H9 (cell line): ENCODE measurements at regions not wholly inside any gene's neighbourhood (a gene's known extent, or its start where the extent isn't known, plus 50 kb on each side); places are given as distances from the start of the nearest gene placed in this dataset.

ENCODE experiments used
- DNase-seq: peaks from one replicate; pipeline ENCODE4 v3.0.0-alpha.2; 2017
- H2AFZ ChIP-seq: one replicate; pipeline ENCODE4 v1.6.1; 2013; ENCODE audit warnings: mild to moderate bottlenecking, low read length, control low read depth, moderate library complexity
- H2AK5ac ChIP-seq: 2 replicates; pipeline ENCODE4 v1.6.1; 2013; ENCODE audit warnings: low read length, control low read depth, mixed read lengths; ENCODE audit not compliant: insufficient read length
- H2BK120ac ChIP-seq: one replicate; pipeline ENCODE4 v1.6.1; 2013; ENCODE audit warnings: low read depth, mild to moderate bottlenecking, low read length, control low read depth, inconsistent platforms; ENCODE audit not compliant: poor library complexity, severe bottlenecking
- H2BK12ac ChIP-seq: 2 replicates; pipeline ENCODE4 v1.6.1; 2013; ENCODE audit warnings: low read length, control low read depth, mixed read lengths, low read depth; ENCODE audit not compliant: insufficient read length
- H2BK15ac ChIP-seq: 2 replicates; pipeline ENCODE4 v1.6.1; 2013; ENCODE audit warnings: low read depth, low read length, control low read depth
- H2BK20ac ChIP-seq: one replicate; pipeline ENCODE4 v1.6.1; 2013; ENCODE audit warnings: low read depth, mild to moderate bottlenecking, low read length, control low read depth, inconsistent platforms; ENCODE audit not compliant: poor library complexity, severe bottlenecking
- H2BK5ac ChIP-seq: 2 replicates; pipeline ENCODE4 v1.6.1; 2013; ENCODE audit warnings: low read length, control low read depth, mixed read lengths; ENCODE audit not compliant: insufficient read length
- H3K14ac ChIP-seq: 2 replicates; pipeline ENCODE4 v1.6.1; 2013; ENCODE audit warnings: low read length, control low read depth; ENCODE audit not compliant: insufficient read depth
- H3K18ac ChIP-seq: 2 replicates; pipeline ENCODE4 v1.6.1; 2013; ENCODE audit warnings: low read depth, mild to moderate bottlenecking, mixed read lengths, low read length, control low read depth; ENCODE audit not compliant: insufficient read length
- H3K23ac ChIP-seq: 2 replicates; pipeline ENCODE4 v1.6.1; 2013; ENCODE audit warnings: low read length, control low read depth, mixed read lengths, low read depth; ENCODE audit not compliant: insufficient read length
- H3K23me2 ChIP-seq: 2 replicates; pipeline ENCODE4 v1.6.1; 2013; ENCODE audit warnings: low read depth, mild to moderate bottlenecking, mixed read lengths, low read length, control low read depth; ENCODE audit not compliant: insufficient read length, poor library complexity, severe bottlenecking
- H3K27ac ChIP-seq: 2 replicates; pipeline ENCODE4 v1.5.1; 2013; ENCODE audit warnings: low read length, control low read depth, mixed read lengths, low read depth; ENCODE audit not compliant: insufficient read length
- H3K27me3 ChIP-seq: 2 replicates; pipeline ENCODE4 v1.6.1; 2013; ENCODE audit warnings: low read length, control low read depth, inconsistent platforms; ENCODE audit not compliant: insufficient read depth
- H3K4ac ChIP-seq: 2 replicates; pipeline ENCODE4 v1.6.1; 2013; ENCODE audit warnings: low read depth, mild to moderate bottlenecking, control low read depth, inconsistent platforms, low read length, moderate library complexity
- H3K4me1 ChIP-seq: 2 replicates; pipeline ENCODE4 v1.6.1; 2013; ENCODE audit warnings: low read length, control low read depth, inconsistent platforms; ENCODE audit not compliant: insufficient read depth
- H3K4me2 ChIP-seq: 2 replicates; pipeline ENCODE4 v1.6.1; 2013; ENCODE audit warnings: low read length, control low read depth, mixed read lengths; ENCODE audit not compliant: insufficient read length, insufficient read depth
- H3K56ac ChIP-seq: 2 replicates; pipeline ENCODE4 v1.6.1; 2013; ENCODE audit warnings: low read depth, mild to moderate bottlenecking, mixed read lengths, low read length, control low read depth; ENCODE audit not compliant: insufficient read length
- H3K79me1 ChIP-seq: 2 replicates; pipeline ENCODE4 v1.6.1; 2013; ENCODE audit warnings: low read depth, mild to moderate bottlenecking, moderate library complexity, low read length, control low read depth, inconsistent platforms; ENCODE audit not compliant: insufficient read depth, poor library complexity, severe bottlenecking
- H3K79me2 ChIP-seq: 2 replicates; pipeline ENCODE4 v1.6.1; 2013; ENCODE audit warnings: low read length, control low read depth, inconsistent platforms; ENCODE audit not compliant: insufficient read depth
- H3K9ac ChIP-seq: 2 replicates; pipeline ENCODE4 v1.6.1; 2013; ENCODE audit warnings: low read length, control low read depth, mixed read lengths; ENCODE audit not compliant: insufficient read length; ENCODE audit errors: extremely low read depth
- H3K9me3 ChIP-seq: one replicate; pipeline ENCODE4 v1.6.1; 2013; ENCODE audit warnings: low read depth, low read length, inconsistent platforms; ENCODE audit not compliant: control insufficient read depth
- H3T11ph ChIP-seq: one replicate; pipeline ENCODE4 v1.6.1; 2013; ENCODE audit warnings: mild to moderate bottlenecking, low read length, control low read depth, inconsistent platforms
- H4K20me1 ChIP-seq: one replicate; pipeline ENCODE4 v1.6.1; 2013; ENCODE audit not compliant: control insufficient read depth, insufficient read length, insufficient read depth
- H4K5ac ChIP-seq: 2 replicates; pipeline ENCODE4 v1.6.1; 2013; ENCODE audit warnings: low read depth, mild to moderate bottlenecking, mixed read lengths, low read length, control low read depth; ENCODE audit not compliant: insufficient read length
- H4K8ac ChIP-seq: replicated peaks from 2 replicates; pipeline ENCODE4 v1.6.1; 2013; ENCODE audit warnings: low read length, control low read depth, mixed read lengths, low read depth; ENCODE audit not compliant: insufficient read length
- H4K91ac ChIP-seq: 2 replicates; pipeline ENCODE4 v1.6.1; 2013; ENCODE audit warnings: low read depth, mild to moderate bottlenecking, moderate library complexity, mixed read lengths, low read length, control low read depth; ENCODE audit not compliant: insufficient read length
- H3K27ac Mint-ChIP-seq, 3 experiments: 2 replicates in 2 of 3; 3 replicates in 1 of 3; pipeline ENCODE4 v1.8.0; 2020 to 2021; ENCODE audit warnings: mixed read lengths in 3 of 3, mild to moderate bottlenecking in 1 of 3, moderate library complexity in 1 of 3
- H3K27me3 Mint-ChIP-seq: 2 replicates; pipeline ENCODE4 v1.8.0; 2021; ENCODE audit warnings: low read depth, mild to moderate bottlenecking, moderate library complexity, mixed read lengths
- H3K36me3 Mint-ChIP-seq, 3 experiments: 2 replicates in 2 of 3; 3 replicates in 1 of 3; pipeline ENCODE4 v1.8.0; 2020 to 2021; ENCODE audit warnings: low read depth in 3 of 3, mixed read lengths in 3 of 3; ENCODE audit not compliant: insufficient read depth in 1 of 3
- H3K4me1 Mint-ChIP-seq, 2 experiments: 2 replicates each; pipeline ENCODE4 v1.8.0; 2020; ENCODE audit warnings: mixed read lengths in 2 of 2
- H3K4me3 Mint-ChIP-seq, 2 experiments: 2 replicates in 1 of 2; 3 replicates in 1 of 2; pipeline ENCODE4 v1.8.0; 2020 to 2021; ENCODE audit warnings: mild to moderate bottlenecking in 2 of 2, mixed read lengths in 2 of 2, moderate library complexity in 1 of 2
- H3K9me3 Mint-ChIP-seq, 2 experiments: 2 replicates in 1 of 2; 3 replicates in 1 of 2; pipeline ENCODE4 v1.8.0; 2020; ENCODE audit warnings: mild to moderate bottlenecking in 2 of 2, mixed read lengths in 2 of 2, moderate library complexity in 1 of 2
- WGBS: extraction: QIAGEN DNeasy Blood & Tissue Kit; methylation state at CpG from one replicate; pipeline ENCODE4 v1.1.7; 2013; ENCODE audit warnings: missing lambda C conversion rate, low lambda C conversion rate, mixed read lengths; ENCODE audit not compliant: insufficient read length; ENCODE audit errors: extremely low coverage; 5-methylcytosine and 5-hydroxymethylcytosine counted together
- TF ChIP-seq, protein P1 (sequence below): fragments of 200-600 bp; sonication (generic); conservative IDR thresholded peaks from 3 replicates; pipeline ENCODE4 v1.8.0; 2021; ENCODE audit warnings: antibody characterized with exemption, mild to moderate bottlenecking

GRCh38 chr17:77083531-77083930 lies 57.2 kb upstream of the SEC14L1 start:
- H3K14ac ChIP-seq = no peak overlapping the region
- peaks cover 0 to under 1% (median 0%) of the 10 kb centered on the region in 3 experiments; a peak in 1 of 7 replicates for H3K36me3 Mint-ChIP-seq
- H4K8ac ChIP-seq = no peak overlapping the region
- no peak overlapping the region for H2AFZ ChIP-seq
- H3K27ac ChIP-seq = no peak overlapping the region
- TF ChIP-seq, protein P1, sequence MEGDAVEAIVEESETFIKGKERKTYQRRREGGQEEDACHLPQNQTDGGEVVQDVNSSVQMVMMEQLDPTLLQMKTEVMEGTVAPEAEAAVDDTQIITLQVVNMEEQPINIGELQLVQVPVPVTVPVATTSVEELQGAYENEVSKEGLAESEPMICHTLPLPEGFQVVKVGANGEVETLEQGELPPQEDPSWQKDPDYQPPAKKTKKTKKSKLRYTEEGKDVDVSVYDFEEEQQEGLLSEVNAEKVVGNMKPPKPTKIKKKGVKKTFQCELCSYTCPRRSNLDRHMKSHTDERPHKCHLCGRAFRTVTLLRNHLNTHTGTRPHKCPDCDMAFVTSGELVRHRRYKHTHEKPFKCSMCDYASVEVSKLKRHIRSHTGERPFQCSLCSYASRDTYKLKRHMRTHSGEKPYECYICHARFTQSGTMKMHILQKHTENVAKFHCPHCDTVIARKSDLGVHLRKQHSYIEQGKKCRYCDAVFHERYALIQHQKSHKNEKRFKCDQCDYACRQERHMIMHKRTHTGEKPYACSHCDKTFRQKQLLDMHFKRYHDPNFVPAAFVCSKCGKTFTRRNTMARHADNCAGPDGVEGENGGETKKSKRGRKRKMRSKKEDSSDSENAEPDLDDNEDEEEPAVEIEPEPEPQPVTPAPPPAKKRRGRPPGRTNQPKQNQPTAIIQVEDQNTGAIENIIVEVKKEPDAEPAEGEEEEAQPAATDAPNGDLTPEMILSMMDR = no peak
- H4K91ac ChIP-seq = no peak overlapping the region
- H4K20me1 ChIP-seq = peaks cover 3% of the 10 kb centered on the region
- peaks cover 7 to 14% of the 10 kb centered on the region in 2 experiments for H3K4me1 Mint-ChIP-seq
- H3T11ph ChIP-seq = no peak overlapping the region
- H2BK120ac ChIP-seq = no peak overlapping the region
- WGBS = no CpG with 5 or more reads among the region's 5 CpGs
- H2BK15ac ChIP-seq = no peak overlapping the region
- DNase-seq = no peak
- H3K23ac ChIP-seq = no peak overlapping the region
- H3K23me2 ChIP-seq = no peaks in the 10 kb centered on the region
- no peak overlapping the region for H2BK12ac ChIP-seq
- H3K4me2 ChIP-seq = no peak overlapping the region
- H3K56ac ChIP-seq = no peak overlapping the region
- H2AK5ac ChIP-seq = no peak overlapping the region
- no peak overlapping the region for H2BK5ac ChIP-seq
- no peaks in the 10 kb centered on the region; the same call in none of the 2 replicates for H3K27me3 Mint-ChIP-seq
- H3K18ac ChIP-seq = no peak overlapping the region
- no peak overlapping the region for H3K4ac ChIP-seq
- no peak overlapping the region for H4K5ac ChIP-seq
- H3K79me2 ChIP-seq = no peaks in the 10 kb centered on the region
- no peak overlapping the region for H3K27ac Mint-ChIP-seq
- H3K9me3 ChIP-seq = no peaks in the 10 kb centered on the region
- no peaks in the 10 kb centered on the region for H3K79me1 ChIP-seq
- no peak overlapping the region for H2BK20ac ChIP-seq
- no peaks in the 10 kb centered on the region; a peak in 1 of 5 replicates for H3K9me3 Mint-ChIP-seq
- H3K9ac ChIP-seq = no peak overlapping the region
- H3K4me1 ChIP-seq = 0 out of 2 replicates have a peak, but pooled peaks cover 2% of the 10 kb centered on the region
- H3K4me3 Mint-ChIP-seq = no peak overlapping the region
- no peaks in the 10 kb centered on the region for H3K27me3 ChIP-seq
